HG02798 (cell line): ENCODE measurements at regions not wholly inside any gene's neighbourhood (a gene's known extent, or its start where the extent isn't known, plus 50 kb on each side); places are given as distances from the start of the nearest gene placed in this dataset.

Experiments used
- ATAC-seq: cut with Tn5 transposase; IDR thresholded peaks from one replicate; pipeline ENCODE4 v1.9.1; 2021; ENCODE audit warnings: mild to moderate bottlenecking; ENCODE audit not compliant: unreplicated experiment, poor library complexity

- no peak for ATAC-seq
Measured at GRCh38 chr11:120034176-120034875, 103.6 kb downstream of the TRIM29 start.

GRCh38 chr11:120032766-120033390 lies 105.0 kb downstream of the TRIM29 start:
- no peak for ATAC-seq

GRCh38 chr11:120031612-120032600 lies 106.0 kb downstream of the TRIM29 start:
- ATAC-seq, result no peak

GRCh38 chr11:120031156-120031555 lies 106.8 kb downstream of the TRIM29 start:
- no peak for ATAC-seq

- ATAC-seq, result no peak
Measured at GRCh38 chr11:120030411-120030810, 107.5 kb downstream of the TRIM29 start.

GRCh38 chr11:120029321-120029720 lies 108.6 kb downstream of the TRIM29 start:
- ATAC-seq, result no peak

GRCh38 chr11:120028897-120029258 lies 109.0 kb downstream of the TRIM29 start:
- no peak for ATAC-seq

- ATAC-seq, result no peak
Measured at GRCh38 chr11:120028181-120028896, 109.6 kb downstream of the TRIM29 start.

- ATAC-seq, result no peak
Measured at GRCh38 chr11:120027546-120028180, 110.2 kb downstream of the TRIM29 start.

GRCh38 chr11:120025606-120026335 lies 112.1 kb downstream of the TRIM29 start:
- no peak for ATAC-seq

GRCh38 chr11:120024586-120024985 lies 113.3 kb downstream of the TRIM29 start:
- ATAC-seq, result no peak

GRCh38 chr11:120024046-120024445 lies 113.9 kb downstream of the TRIM29 start:
- no peak for ATAC-seq

- ATAC-seq, result no peak
Measured at GRCh38 chr11:120023551-120023950, 114.4 kb downstream of the TRIM29 start.

GRCh38 chr11:120023120-120023519 lies 114.8 kb downstream of the TRIM29 start:
- ATAC-seq, result no peak

GRCh38 chr11:120022617-120023016 lies 115.3 kb downstream of the TRIM29 start:
- ATAC-seq, result no peak

- no peak for ATAC-seq
Measured at GRCh38 chr11:120021978-120022377, 115.9 kb downstream of the TRIM29 start.

- no peak for ATAC-seq
Measured at GRCh38 chr11:120021391-120021953, 116.4 kb downstream of the TRIM29 start.

GRCh38 chr11:120020981-120021380 lies 116.9 kb downstream of the TRIM29 start:
- no peak for ATAC-seq

- no peak for ATAC-seq
Measured at GRCh38 chr11:120020486-120020885, 117.4 kb downstream of the TRIM29 start.
